Endothelial cell of umbilical vein (primary cell): ENCODE measurements at regions not wholly inside any gene's neighbourhood (a gene's known extent, or its start where the extent isn't known, plus 50 kb on each side); places are given as distances from the start of the nearest gene placed in this dataset.
A peak's percentile ranks its signal among the peaks of the same experiment; 100 is the strongest.

Experiments
- BruUV-seq: library from RNA; stranded (reverse); fragments of 400-500 nt; replicated peaks from 2 replicates; lab custom pipeline; 2021; lab: Mats Ljungman, UMichigan
- CTCF ChIA-PET: fragments of 300-600, 350-600 bp; sonication (Branson Sonifier 250); formaldehyde crosslinking; loops from one replicate; lab custom pipeline; 2021; ENCODE audit warnings: antibody characterized with exemption, inconsistent platforms; lab: Charles Lee
- POLR2A ChIA-PET: fragments of 300-600, 350-600 bp; sonication (Branson Sonifier 250); formaldehyde crosslinking; loops from one replicate; lab custom pipeline; 2021; ENCODE audit warnings: antibody characterized with exemption, inconsistent platforms; lab: Charles Lee
- DNase-seq: peaks from one replicate; pipeline ENCODE4 v3.0.0-alpha.2; 2011; ENCODE audit warnings: low read depth, low spot score
- FAIRE-seq: peaks from 2 replicates; lab custom pipeline; 2011; peaks lifted over from hg19 to GRCh38; lab: Jason Lieb, UNC
- H2AFZ ChIP-seq: 2 replicates; pipeline ENCODE4 v1.6.0; 2012; ENCODE audit warnings: low read depth, low read length, control low read depth, inconsistent platforms
- H3K27ac ChIP-seq: 2 replicates; pipeline ENCODE4 v1.5.1; 2011; ENCODE audit warnings: low read depth, mild to moderate bottlenecking, control low read depth, low read length, moderate library complexity; ENCODE audit not compliant: insufficient read depth
- H3K27me3 ChIP-seq, 2 experiments: 2 replicates each; pipeline versions ENCODE4 v1.6.0 to v1.6.1; 2011; ENCODE audit warnings: low read length in 2 of 2, mixed read lengths in 1 of 2; ENCODE audit not compliant: control insufficient read depth in 2 of 2, insufficient read depth in 2 of 2
- H3K36me3 ChIP-seq, 2 experiments: 2 replicates in 1 of 2; 3 replicates in 1 of 2; pipeline ENCODE4 v1.5.1; 2011; ENCODE audit warnings: low read length in 2 of 2, mild to moderate bottlenecking in 1 of 2, moderate library complexity in 1 of 2; ENCODE audit not compliant: control insufficient read depth in 2 of 2, insufficient read depth in 2 of 2; ENCODE audit errors: extremely low read depth in 1 of 2
- H3K4me1 ChIP-seq: 3 replicates; pipeline ENCODE4 v1.5.1; 2011; ENCODE audit warnings: mild to moderate bottlenecking, low read length; ENCODE audit not compliant: control insufficient read depth, insufficient read depth; ENCODE audit errors: extremely low read depth
- H3K4me2 ChIP-seq: 2 replicates; pipeline ENCODE4 v1.6.1; 2011; ENCODE audit warnings: low read length, control low read depth, mixed read lengths; ENCODE audit not compliant: insufficient read depth
- H3K4me3 ChIP-seq, 3 experiments: fragments of 200-600 bp in 1 of 3; sonication (generic), shearing (Covaris generic) in 1 of 3; replicated peaks in 1 of 3; 2 replicates each; pipeline ENCODE4 v1.5.1; 2011 to 2016; ENCODE audit warnings: control low read depth in 3 of 3, low read length in 3 of 3, mild to moderate bottlenecking in 2 of 3, inconsistent platforms in 1 of 3, low read depth in 1 of 3, moderate library complexity in 1 of 3; ENCODE audit not compliant: insufficient read depth in 1 of 3
- H3K79me2 ChIP-seq: 2 replicates; pipeline ENCODE4 v1.6.0; 2012; ENCODE audit warnings: low read length, inconsistent platforms; ENCODE audit not compliant: control insufficient read depth, insufficient read depth
- H3K9ac ChIP-seq: replicated peaks from 2 replicates; pipeline ENCODE3; 2011; ENCODE audit warnings: low read length, control low read depth; ENCODE audit not compliant: insufficient read depth; ENCODE audit errors: extremely low read depth
- H3K9me1 ChIP-seq: replicated peaks from 3 replicates; pipeline ENCODE4 v1.6.0; 2011; ENCODE audit warnings: mild to moderate bottlenecking, low read length; ENCODE audit not compliant: control insufficient read depth, insufficient read depth; ENCODE audit errors: extremely low read depth
- H3K9me3 ChIP-seq: replicated peaks from 2 replicates; pipeline ENCODE4 v1.5.1; 2012; ENCODE audit warnings: low read length, inconsistent platforms; ENCODE audit not compliant: control insufficient read depth, insufficient read depth
- H4K20me1 ChIP-seq: replicated peaks from 2 replicates; pipeline ENCODE3; 2011; ENCODE audit warnings: mild to moderate bottlenecking, low read length; ENCODE audit not compliant: control insufficient read depth, insufficient read depth; ENCODE audit errors: extremely low read depth
- EZH2 ChIP-seq: IDR thresholded peaks from 2 replicates; pipeline ENCODE4 v1.6.1; 2012; ENCODE audit warnings: borderline replicate concordance, low read depth, mild to moderate bottlenecking, moderate library complexity, low read length, inconsistent platforms; ENCODE audit not compliant: severe bottlenecking
- FOS ChIP-seq: IDR thresholded peaks from 2 replicates; pipeline ENCODE4 v1.6.1; 2011; ENCODE audit warnings: mild to moderate bottlenecking, low read length, moderate library complexity, borderline replicate concordance; ENCODE audit not compliant: insufficient read depth
- MAX ChIP-seq: IDR thresholded peaks from 2 replicates; pipeline ENCODE4 v1.6.1; 2011; ENCODE audit not compliant: insufficient read depth, insufficient read length
- POLR2A ChIP-seq: IDR thresholded peaks from 2 replicates; pipeline ENCODE4 v1.6.1; 2012; ENCODE audit warnings: low read depth, mild to moderate bottlenecking, control low read depth, low read length
- POLR2AphosphoS5 ChIP-seq: IDR thresholded peaks from 2 replicates; pipeline ENCODE4 v1.6.1; 2012; ENCODE audit warnings: low read depth, mild to moderate bottlenecking, control low read depth, low read length, moderate library complexity; ENCODE audit not compliant: insufficient read depth
- dilution Hi-C: fragments of 300-500 bp; cut with MboI; formaldehyde crosslinking; loops from one replicate; pipeline ENCODE4 v1.15.0; 2019; ENCODE audit warnings: low sequenced_read_pairs; ENCODE audit not compliant: extremely low pct_ligation_motif_present
- intact Hi-C: fragments of 100-400 bp; cut with micrococcal nuclease; formaldehyde crosslinking; loops from one replicate; pipeline ENCODE4 v1.10.0; 2022

DNA sequence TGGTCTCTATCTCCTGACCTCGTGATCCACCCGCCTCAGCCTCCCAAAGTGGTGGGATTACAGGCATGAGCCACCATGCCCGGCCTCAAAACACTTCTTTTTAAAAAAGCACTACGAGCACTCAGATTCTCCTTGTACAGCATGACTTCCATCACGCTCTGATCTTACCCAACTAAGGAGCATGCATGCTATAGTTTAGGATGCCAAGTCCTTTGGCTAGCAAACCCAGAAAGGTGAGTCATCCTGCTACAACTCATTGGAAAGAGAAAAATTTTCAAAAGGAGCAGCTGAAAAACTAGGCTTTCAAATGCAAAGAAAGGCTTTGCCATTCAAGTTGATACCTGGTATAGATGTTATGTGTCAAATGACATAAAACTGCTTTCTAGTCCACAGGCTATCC, 70.3 kb upstream of the PRICKLE2 start:
- no peaks in the 10 kb centered on the region for H3K9me3 ChIP-seq
- TF ChIP-seq FOS = peak; percentile 39
- TF ChIP-seq POLR2AphosphoS5 = no peak
- H3K4me1 ChIP-seq = peaks cover 6% of the 10 kb centered on the region
- H4K20me1 ChIP-seq = no peaks in the 10 kb centered on the region
- DNase-seq (no peak), FAIRE-seq (no peak)
- H3K79me2 ChIP-seq = no peaks in the 10 kb centered on the region
- dilution Hi-C loops (no loop called here), intact Hi-C loops (no loop called here)
- ChIA-PET CTCF (no interaction called here), POLR2A (no interaction called here)
- H2AFZ ChIP-seq = no peak overlapping the region
- H3K4me2 ChIP-seq = no peak overlapping the region
- H3K36me3 ChIP-seq = no peaks in the 10 kb centered on the region
- peaks cover 0 to 3% of the 10 kb centered on the region in 2 experiments for H3K27me3 ChIP-seq
- H3K9me1 ChIP-seq = no peaks in the 10 kb centered on the region
- no peak overlapping the region for H3K9ac ChIP-seq
- H3K27ac ChIP-seq = no peak overlapping the region
- H3K4me3 ChIP-seq = no peak overlapping the region
- no TSS peak for BruUV-seq

GRCh38 chr3:64294771-64295170, 69.5 kb upstream of the PRICKLE2 start:
- H4K20me1 ChIP-seq = no peaks in the 10 kb centered on the region
- H3K27ac ChIP-seq = no peak overlapping the region
- peaks cover 6% of the 10 kb centered on the region for H3K4me1 ChIP-seq
- H3K36me3 ChIP-seq = no peaks in the 10 kb centered on the region
- POLR2A ChIA-PET = no interaction called here
- H3K4me2 ChIP-seq = no peak overlapping the region
- peaks cover 0 to 3% of the 10 kb centered on the region in 2 experiments for H3K27me3 ChIP-seq
- H2AFZ ChIP-seq = no peak overlapping the region
- H3K9me3 ChIP-seq = no peaks in the 10 kb centered on the region
- no peaks in the 10 kb centered on the region for H3K9me1 ChIP-seq
- no peaks in the 10 kb centered on the region for H3K79me2 ChIP-seq
- intact Hi-C loops = no loop called here
- CTCF ChIA-PET = no interaction called here
- TF ChIP-seq EZH2 (no peak), MAX (no peak), POLR2A (no peak)
- no peak for DNase-seq
- dilution Hi-C loops = no loop called here
- no peak overlapping the region for H3K9ac ChIP-seq
- BruUV-seq = no TSS peak
- FAIRE-seq = no peak
- H3K4me3 ChIP-seq = no peak overlapping the region
